Nephron (organoid): ENCODE measurements at regions not wholly inside any gene's neighbourhood (a gene's known extent, or its start where the extent isn't known, plus 50 kb on each side); places are given as distances from the start of the nearest gene placed in this dataset.

Source experiments
- H3K27ac Mint-ChIP-seq, 3 experiments: 2 replicates each; pipeline ENCODE4 v1.8.0; 2020; ENCODE audit warnings: mixed read lengths in 3 of 3, mild to moderate bottlenecking in 2 of 3, moderate library complexity in 1 of 3
- H3K27me3 Mint-ChIP-seq: 2 replicates; pipeline ENCODE4 v1.8.0; 2021; ENCODE audit warnings: low read depth, mild to moderate bottlenecking, moderate library complexity, mixed read lengths
- H3K36me3 Mint-ChIP-seq: 2 replicates; pipeline ENCODE4 v1.8.0; 2020; ENCODE audit warnings: low read depth, mixed read lengths
- H3K4me1 Mint-ChIP-seq: 2 replicates; pipeline ENCODE4 v1.8.0; 2020; ENCODE audit warnings: mixed read lengths
- H3K4me3 Mint-ChIP-seq, 3 experiments: 2 replicates each; pipeline ENCODE4 v1.8.0; 2020; ENCODE audit warnings: mild to moderate bottlenecking in 3 of 3, mixed read lengths in 3 of 3, moderate library complexity in 2 of 3
- H3K9me3 Mint-ChIP-seq: 2 replicates; pipeline ENCODE4 v1.8.0; 2020; ENCODE audit warnings: mixed read lengths
- CTCF ChIP-seq, 3 experiments: fragments of 200-600 bp; sonication (generic); IDR thresholded peaks; one replicate each; pipeline ENCODE4 v1.5.0; 2021; ENCODE audit warnings: antibody characterized with exemption in 3 of 3; ENCODE audit not compliant: unreplicated experiment in 3 of 3

- no peak overlapping the region for H3K4me3 Mint-ChIP-seq
- TF ChIP-seq CTCF (IDR thresholded peaks at IDR 0.05; ENCODE audit: unreplicated experiment in 3 of 3): no peak
- H3K27me3 Mint-ChIP-seq: no peaks in the 10 kb centered on the region
- peaks cover 6% of the 10 kb centered on the region for H3K9me3 Mint-ChIP-seq
- H3K36me3 Mint-ChIP-seq: no peaks in the 10 kb centered on the region
- H3K27ac Mint-ChIP-seq: no peak overlapping the region
- no peaks in the 10 kb centered on the region for H3K4me1 Mint-ChIP-seq
Measured at GRCh38 chr5:25568294-25568693, 923.5 kb upstream of the CDH10 start.

GRCh38 chr5:25567881-25568280, 923.1 kb upstream of the CDH10 start:
- Mint-ChIP-seq H3K9me3 (peaks cover 6% of the 10 kb centered on the region), H3K4me3 (no peak overlapping the region), H3K4me1 (no peaks in the 10 kb centered on the region), H3K36me3 (no peaks in the 10 kb centered on the region), H3K27ac (no peak overlapping the region), H3K27me3 (no peaks in the 10 kb centered on the region)
- TF ChIP-seq CTCF (IDR thresholded peaks at IDR 0.05; ENCODE audit: unreplicated experiment in 3 of 3): no peak

- H3K4me3 Mint-ChIP-seq: no peak overlapping the region
- H3K4me1 Mint-ChIP-seq: no peaks in the 10 kb centered on the region
- no peak overlapping the region for H3K27ac Mint-ChIP-seq
- H3K9me3 Mint-ChIP-seq: peaks cover 9% of the 10 kb centered on the region
- H3K36me3 Mint-ChIP-seq: no peaks in the 10 kb centered on the region
- H3K27me3 Mint-ChIP-seq: no peaks in the 10 kb centered on the region
- no peak for TF ChIP-seq CTCF (IDR thresholded peaks at IDR 0.05; ENCODE audit: unreplicated experiment in 3 of 3)
Measured at GRCh38 chr5:25562656-25563055, 917.9 kb upstream of the CDH10 start.

- Mint-ChIP-seq H3K4me3 (no peak overlapping the region), H3K27ac (no peak overlapping the region), H3K36me3 (no peaks in the 10 kb centered on the region), H3K27me3 (no peaks in the 10 kb centered on the region), H3K4me1 (no peaks in the 10 kb centered on the region), H3K9me3 (no peaks in the 10 kb centered on the region)
- no peak for TF ChIP-seq CTCF (IDR thresholded peaks at IDR 0.05; ENCODE audit: unreplicated experiment in 3 of 3)
Measured at GRCh38 chr5:25554077-25554476, 909.3 kb upstream of the CDH10 start.

GRCh38 chr5:25552871-25553481, 908.2 kb upstream of the CDH10 start:
- TF ChIP-seq CTCF (IDR thresholded peaks at IDR 0.05; ENCODE audit: unreplicated experiment in 3 of 3): no peak
- no peak overlapping the region for H3K27ac Mint-ChIP-seq
- no peaks in the 10 kb centered on the region for H3K36me3 Mint-ChIP-seq
- H3K27me3 Mint-ChIP-seq: no peaks in the 10 kb centered on the region
- no peak overlapping the region for H3K4me3 Mint-ChIP-seq
- no peaks in the 10 kb centered on the region for H3K9me3 Mint-ChIP-seq
- H3K4me1 Mint-ChIP-seq: no peaks in the 10 kb centered on the region

GRCh38 chr5:25550793-25551192, 906.0 kb upstream of the CDH10 start:
- H3K4me3 Mint-ChIP-seq: no peak overlapping the region
- no peaks in the 10 kb centered on the region for H3K36me3 Mint-ChIP-seq
- no peaks in the 10 kb centered on the region for H3K9me3 Mint-ChIP-seq
- H3K4me1 Mint-ChIP-seq: no peaks in the 10 kb centered on the region
- H3K27ac Mint-ChIP-seq: no peak overlapping the region
- no peaks in the 10 kb centered on the region for H3K27me3 Mint-ChIP-seq
- TF ChIP-seq CTCF (IDR thresholded peaks at IDR 0.05; ENCODE audit: unreplicated experiment in 3 of 3): no peak
